Trophoblast cell (in vitro differentiated cells and primary cell): ENCODE measurements at regions not wholly inside any gene's neighbourhood (a gene's known extent, or its start where the extent isn't known, plus 50 kb on each side); places are given as distances from the start of the nearest gene placed in this dataset.

Source experiments
- DNase-seq, 2 donors: peaks; one replicate each; pipeline ENCODE4 v3.0.0-alpha.2; 2016
- H2AFZ ChIP-seq: 2 replicates; pipeline ENCODE4 v1.6.1; 2013; ENCODE audit warnings: low read length, moderate library complexity, mild to moderate bottlenecking; ENCODE audit not compliant: insufficient read depth, poor library complexity
- H2AK5ac ChIP-seq: 2 replicates; pipeline ENCODE4 v1.6.1; 2013; ENCODE audit warnings: mild to moderate bottlenecking, low read length
- H2BK120ac ChIP-seq: 2 replicates; pipeline ENCODE4 v1.6.1; 2013; ENCODE audit warnings: low read length, mild to moderate bottlenecking, moderate library complexity; ENCODE audit not compliant: insufficient read depth, poor library complexity
- H2BK12ac ChIP-seq: 2 replicates; pipeline ENCODE4 v1.6.1; 2013; ENCODE audit warnings: mild to moderate bottlenecking, low read length, moderate library complexity
- H2BK5ac ChIP-seq: 2 replicates; pipeline ENCODE4 v1.6.1; 2013; ENCODE audit warnings: low read length, low read depth, moderate library complexity, mild to moderate bottlenecking; ENCODE audit not compliant: poor library complexity
- H3K14ac ChIP-seq: 2 replicates; pipeline ENCODE4 v1.6.1; 2013; ENCODE audit warnings: mild to moderate bottlenecking, low read length
- H3K18ac ChIP-seq: 2 replicates; pipeline ENCODE4 v1.6.1; 2013; ENCODE audit warnings: mild to moderate bottlenecking, low read length
- H3K23ac ChIP-seq: 2 replicates; pipeline ENCODE4 v1.6.1; 2013; ENCODE audit warnings: low read length
- H3K27ac ChIP-seq: 2 replicates; pipeline ENCODE4 v1.5.1; 2013; ENCODE audit warnings: low read depth, mild to moderate bottlenecking, inconsistent platforms, low read length, moderate library complexity
- H3K27me3 ChIP-seq: 2 replicates; pipeline ENCODE4 v1.6.1; 2013; ENCODE audit warnings: inconsistent platforms, mild to moderate bottlenecking, low read length, moderate library complexity; ENCODE audit not compliant: insufficient read depth
- H3K36me3 ChIP-seq, 2 experiments: 1 replicate in 1 of 2; 2 replicates in 1 of 2; pipeline ENCODE4 v1.6.1; 2013; ENCODE audit warnings: low read length in 2 of 2, mild to moderate bottlenecking in 2 of 2, moderate library complexity in 1 of 2; ENCODE audit not compliant: insufficient read depth in 2 of 2, control insufficient read depth in 1 of 2
- H3K4ac ChIP-seq: 2 replicates; pipeline ENCODE4 v1.6.1; 2013; ENCODE audit warnings: low read depth, mild to moderate bottlenecking, low read length, moderate library complexity
- H3K4me1 ChIP-seq, 2 experiments: 1 replicate in 1 of 2; 2 replicates in 1 of 2; pipeline ENCODE4 v1.6.1; 2013; ENCODE audit warnings: low read length in 2 of 2, mild to moderate bottlenecking in 2 of 2, moderate library complexity in 1 of 2; ENCODE audit not compliant: insufficient read depth in 2 of 2, control insufficient read depth in 1 of 2
- H3K4me2 ChIP-seq: 2 replicates; pipeline ENCODE4 v1.6.1; 2013; ENCODE audit warnings: inconsistent platforms, mild to moderate bottlenecking, low read length, moderate library complexity
- H3K4me3 ChIP-seq: 2 replicates; pipeline ENCODE4 v1.5.1; 2013; ENCODE audit warnings: mild to moderate bottlenecking, low read depth, low read length, inconsistent platforms
- H3K79me1 ChIP-seq: one replicate; pipeline ENCODE4 v1.6.1; 2013; ENCODE audit warnings: low read length
- H3K79me2 ChIP-seq: 2 replicates; pipeline ENCODE4 v1.6.1; 2013; ENCODE audit warnings: low read length, mild to moderate bottlenecking; ENCODE audit not compliant: control insufficient read depth, insufficient read depth, poor library complexity
- H3K9ac ChIP-seq: 2 replicates; pipeline ENCODE4 v1.6.1; 2013; ENCODE audit warnings: mild to moderate bottlenecking, low read length
- H3K9me3 ChIP-seq: 2 replicates; pipeline ENCODE4 v1.6.1; 2013; ENCODE audit warnings: low read depth, mild to moderate bottlenecking, control low read depth, inconsistent platforms, low read length; ENCODE audit not compliant: insufficient read depth
- H4K12ac ChIP-seq: 2 replicates; pipeline ENCODE4 v1.6.1; 2013; ENCODE audit warnings: low read depth, mild to moderate bottlenecking, low read length, moderate library complexity
- H4K8ac ChIP-seq: 2 replicates; pipeline ENCODE4 v1.6.1; 2013; ENCODE audit warnings: low read depth, mild to moderate bottlenecking, low read length, moderate library complexity
- H4K91ac ChIP-seq: one replicate; pipeline ENCODE4 v1.6.1; 2013; ENCODE audit warnings: low read depth, mild to moderate bottlenecking, low read length, moderate library complexity
- WGBS: extraction: QIAGEN DNeasy Blood & Tissue Kit; methylation state at CpG from one replicate; pipeline ENCODE4 v1.1.7; 2013; ENCODE audit warnings: missing lambda C conversion rate; ENCODE audit not compliant: insufficient read length, insufficient coverage; ENCODE audit errors: extremely low coverage; 5-methylcytosine and 5-hydroxymethylcytosine counted together

- peaks cover 14% of the 10 kb centered on the region for H3K9me3 ChIP-seq
- H4K91ac ChIP-seq, result no peak overlapping the region
- H3K27ac ChIP-seq, result no peak overlapping the region
- H2AK5ac ChIP-seq, result no peak overlapping the region
- H2AFZ ChIP-seq, result no peak overlapping the region
- no peak overlapping the region for H3K4me3 ChIP-seq
- DNase-seq, result no peak
- H2BK5ac ChIP-seq, result no peak overlapping the region
- H4K12ac ChIP-seq, result no peak overlapping the region
- H3K36me3 ChIP-seq, result peaks cover 1 to 2% of the 10 kb centered on the region in 2 experiments
- H3K14ac ChIP-seq, result no peak overlapping the region
- H3K9ac ChIP-seq, result no peak overlapping the region
- H3K4me2 ChIP-seq, result no peak overlapping the region
- H3K23ac ChIP-seq, result no peak overlapping the region
- H3K4ac ChIP-seq, result no peak overlapping the region
- WGBS, result no CpG with 5 or more reads among the region's 16 CpGs
- H4K8ac ChIP-seq, result no peak overlapping the region
- no peaks in the 10 kb centered on the region for H3K27me3 ChIP-seq
- no peak overlapping the region for H2BK120ac ChIP-seq
- no peaks in the 10 kb centered on the region for H3K79me1 ChIP-seq
- no peaks in the 10 kb centered on the region for H3K79me2 ChIP-seq
- H3K18ac ChIP-seq, result no peak overlapping the region
- no peak overlapping the region for H2BK12ac ChIP-seq
- peaks cover 0 to 5% of the 10 kb centered on the region in 2 experiments for H3K4me1 ChIP-seq
These were observed 162.5 kb upstream of the RAB6C start for GRCh38 chr2:129816813-129817574.

- no peak overlapping the region for H3K23ac ChIP-seq
- no peak for DNase-seq
- no peak overlapping the region for H4K8ac ChIP-seq
- H3K9me3 ChIP-seq, result peaks cover 14% of the 10 kb centered on the region
- H3K27ac ChIP-seq, result no peak overlapping the region
- no peak overlapping the region for H3K14ac ChIP-seq
- H3K36me3 ChIP-seq, result peaks cover 1 to 2% of the 10 kb centered on the region in 2 experiments
- no CpG with 5 or more reads among the region's 7 CpGs for WGBS
- no peak overlapping the region for H3K18ac ChIP-seq
- H2BK12ac ChIP-seq, result no peak overlapping the region
- H3K4me3 ChIP-seq, result no peak overlapping the region
- no peaks in the 10 kb centered on the region for H3K79me2 ChIP-seq
- no peak overlapping the region for H3K9ac ChIP-seq
- no peak overlapping the region for H2BK120ac ChIP-seq
- H3K79me1 ChIP-seq, result no peaks in the 10 kb centered on the region
- no peak overlapping the region for H2BK5ac ChIP-seq
- H4K12ac ChIP-seq, result no peak overlapping the region
- no peak overlapping the region for H3K4me2 ChIP-seq
- H2AK5ac ChIP-seq, result no peak overlapping the region
- H3K27me3 ChIP-seq, result no peaks in the 10 kb centered on the region
- H4K91ac ChIP-seq, result no peak overlapping the region
- H3K4me1 ChIP-seq, result peaks cover 0 to 5% of the 10 kb centered on the region in 2 experiments
- no peak overlapping the region for H2AFZ ChIP-seq
- H3K4ac ChIP-seq, result no peak overlapping the region
These were observed 159.6 kb upstream of the RAB6C start for GRCh38 chr2:129819855-129820254.

GRCh38 chr2:129820908-129821307 is 158.6 kb upstream of the RAB6C start:
- H3K36me3 ChIP-seq, result peaks cover 1 to 2% of the 10 kb centered on the region in 2 experiments
- no peak overlapping the region for H4K12ac ChIP-seq
- no peak overlapping the region for H3K18ac ChIP-seq
- H3K4me2 ChIP-seq, result no peak overlapping the region
- no peak overlapping the region for H3K4me3 ChIP-seq
- H2AK5ac ChIP-seq, result no peak overlapping the region
- H3K27ac ChIP-seq, result no peak overlapping the region
- no peak overlapping the region for H2BK12ac ChIP-seq
- H3K9ac ChIP-seq, result no peak overlapping the region
- no peak overlapping the region for H4K91ac ChIP-seq
- peaks cover 11% of the 10 kb centered on the region for H3K9me3 ChIP-seq
- H2BK5ac ChIP-seq, result no peak overlapping the region
- no peak overlapping the region for H2BK120ac ChIP-seq
- DNase-seq, result no peak
- no peak overlapping the region for H3K4ac ChIP-seq
- H3K14ac ChIP-seq, result no peak overlapping the region
- no peaks in the 10 kb centered on the region for H3K27me3 ChIP-seq
- no peaks in the 10 kb centered on the region for H3K79me2 ChIP-seq
- no peak overlapping the region for H4K8ac ChIP-seq
- H3K4me1 ChIP-seq, result peaks cover 0 to 5% of the 10 kb centered on the region in 2 experiments
- H3K23ac ChIP-seq, result no peak overlapping the region
- no CpG with 5 or more reads among the region's 6 CpGs for WGBS
- H3K79me1 ChIP-seq, result no peaks in the 10 kb centered on the region
- H2AFZ ChIP-seq, result no peak overlapping the region

- no peak overlapping the region for H2BK5ac ChIP-seq
- H3K4me2 ChIP-seq, result no peak overlapping the region
- H3K27ac ChIP-seq, result no peak overlapping the region
- H3K9ac ChIP-seq, result no peak overlapping the region
- no peak overlapping the region for H2AFZ ChIP-seq
- no CpG with 5 or more reads among the region's 4 CpGs for WGBS
- H3K14ac ChIP-seq, result no peak overlapping the region
- H3K79me2 ChIP-seq, result no peaks in the 10 kb centered on the region
- H2BK12ac ChIP-seq, result no peak overlapping the region
- H2BK120ac ChIP-seq, result no peak overlapping the region
- H3K18ac ChIP-seq, result no peak overlapping the region
- H3K4me1 ChIP-seq, result peaks cover 0 to 5% of the 10 kb centered on the region in 2 experiments
- H3K4me3 ChIP-seq, result no peak overlapping the region
- DNase-seq, result peak; percentile 85 to 90
- no peak overlapping the region for H4K8ac ChIP-seq
- H4K12ac ChIP-seq, result no peak overlapping the region
- no peak overlapping the region for H4K91ac ChIP-seq
- H3K4ac ChIP-seq, result no peak overlapping the region
- no peaks in the 10 kb centered on the region for H3K27me3 ChIP-seq
- H3K9me3 ChIP-seq, result peaks cover 11% of the 10 kb centered on the region
- peaks cover 1 to 2% of the 10 kb centered on the region in 2 experiments for H3K36me3 ChIP-seq
- H3K79me1 ChIP-seq, result no peaks in the 10 kb centered on the region
- no peak overlapping the region for H3K23ac ChIP-seq
- H2AK5ac ChIP-seq, result no peak overlapping the region
These were observed 158.0 kb upstream of the RAB6C start for GRCh38 chr2:129821445-129821844.
